Thyroid gland (tissue), 4 donors: ENCODE measurements at regions not wholly inside any gene's neighbourhood (a gene's known extent, or its start where the extent isn't known, plus 50 kb on each side); places are given as distances from the start of the nearest gene placed in this dataset.

Experiments
- POLR2A ChIP-seq, 2 donors: fragments of 450-650 bp; IDR thresholded peaks; one replicate each; pipeline ENCODE4 v1.6.1; 2017; ENCODE audit warnings: antibody characterized with exemption in 2 of 2, mild to moderate bottlenecking in 2 of 2, moderate library complexity in 1 of 2
- TF ChIP-seq, protein P1 (sequence below), 6 experiments: fragments of 200-600 bp in 3 of 6; fragments of 450-650 bp in 3 of 6; sonication (generic) in 3 of 6; IDR thresholded peaks; one replicate each; pipeline ENCODE4 v1.5.1; 2016 to 2019; ENCODE audit warnings: antibody characterized with exemption in 6 of 6, mild to moderate bottlenecking in 2 of 6, inconsistent platforms in 1 of 6, moderate library complexity in 1 of 6

DNA sequence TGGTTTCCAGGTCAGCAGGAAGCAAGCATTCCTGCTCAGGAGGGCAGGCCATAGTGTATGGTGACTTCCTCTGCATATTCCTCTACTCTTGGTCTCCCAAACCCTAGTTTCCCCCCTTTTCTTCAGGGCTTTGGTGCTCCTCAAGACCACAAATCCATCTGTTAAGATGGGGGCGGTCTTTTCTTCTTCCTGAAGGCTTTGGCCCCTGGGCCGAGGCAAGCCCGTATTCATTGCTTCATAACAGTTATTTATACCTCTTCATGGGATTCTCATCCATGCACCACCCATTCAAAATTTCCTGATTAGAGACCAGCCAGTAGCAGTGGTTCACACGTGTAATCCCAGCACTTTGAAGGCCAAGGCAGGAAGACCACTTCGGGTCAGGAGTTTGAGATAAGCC is 62.1 kb upstream of the IL12A start:
- no peak for TF ChIP-seq POLR2A (IDR thresholded peaks at IDR 0.05)
- TF ChIP-seq, protein P1, sequence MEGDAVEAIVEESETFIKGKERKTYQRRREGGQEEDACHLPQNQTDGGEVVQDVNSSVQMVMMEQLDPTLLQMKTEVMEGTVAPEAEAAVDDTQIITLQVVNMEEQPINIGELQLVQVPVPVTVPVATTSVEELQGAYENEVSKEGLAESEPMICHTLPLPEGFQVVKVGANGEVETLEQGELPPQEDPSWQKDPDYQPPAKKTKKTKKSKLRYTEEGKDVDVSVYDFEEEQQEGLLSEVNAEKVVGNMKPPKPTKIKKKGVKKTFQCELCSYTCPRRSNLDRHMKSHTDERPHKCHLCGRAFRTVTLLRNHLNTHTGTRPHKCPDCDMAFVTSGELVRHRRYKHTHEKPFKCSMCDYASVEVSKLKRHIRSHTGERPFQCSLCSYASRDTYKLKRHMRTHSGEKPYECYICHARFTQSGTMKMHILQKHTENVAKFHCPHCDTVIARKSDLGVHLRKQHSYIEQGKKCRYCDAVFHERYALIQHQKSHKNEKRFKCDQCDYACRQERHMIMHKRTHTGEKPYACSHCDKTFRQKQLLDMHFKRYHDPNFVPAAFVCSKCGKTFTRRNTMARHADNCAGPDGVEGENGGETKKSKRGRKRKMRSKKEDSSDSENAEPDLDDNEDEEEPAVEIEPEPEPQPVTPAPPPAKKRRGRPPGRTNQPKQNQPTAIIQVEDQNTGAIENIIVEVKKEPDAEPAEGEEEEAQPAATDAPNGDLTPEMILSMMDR (IDR thresholded peaks at IDR 0.05), result no peak
